H1 (cell line): ENCODE measurements at regions not wholly inside any gene's neighbourhood (a gene's known extent, or its start where the extent isn't known, plus 50 kb on each side); places are given as distances from the start of the nearest gene placed in this dataset.

Experiments used
- CTCF ChIA-PET: fragments of 300-600 bp; sonication (Branson Sonifier 250); formaldehyde crosslinking; loops from one replicate; lab custom pipeline; 2021; ENCODE audit not compliant: partially characterized antibody; lab: Charles Lee
- POLR2A ChIA-PET: fragments of 300-600 bp; sonication (Branson Sonifier 250); formaldehyde crosslinking; loops from one replicate; lab custom pipeline; 2021; ENCODE audit warnings: inconsistent platforms; ENCODE audit not compliant: partially characterized antibody; lab: Charles Lee
- DNase-seq, 2 experiments: peaks; one replicate each; pipeline versions ENCODE4 v3.0.0 to v3.0.0-alpha.2; 2010 to 2022; ENCODE audit warnings: low spot score in 2 of 2, low read depth in 1 of 2, mixed read lengths in 1 of 2
- FAIRE-seq: peaks from 2 replicates; lab custom pipeline; 2011; peaks lifted over from hg19 to GRCh38; lab: Jason Lieb, UNC
- H2AFZ ChIP-seq: 2 replicates; pipeline ENCODE4 v1.8.1; 2012; ENCODE audit warnings: low read length, inconsistent platforms
- H2AK5ac ChIP-seq: 2 replicates; pipeline ENCODE4 v1.6.1; 2013; ENCODE audit warnings: low read depth, low read length
- H2BK120ac ChIP-seq: replicated peaks from 2 replicates; pipeline ENCODE3; 2013; ENCODE audit warnings: low read depth, low read length, inconsistent platforms
- H2BK12ac ChIP-seq: 2 replicates; pipeline ENCODE4 v1.6.1; 2013; ENCODE audit warnings: low read depth, low read length
- H2BK15ac ChIP-seq: 2 replicates; pipeline ENCODE4 v1.6.1; 2013; ENCODE audit warnings: low read length
- H2BK20ac ChIP-seq: 2 replicates; pipeline ENCODE4 v1.6.1; 2013; ENCODE audit warnings: low read length
- H2BK5ac ChIP-seq: 2 replicates; pipeline ENCODE4 v1.6.1; 2013; ENCODE audit warnings: low read depth, low read length
- H3K14ac ChIP-seq: 2 replicates; pipeline ENCODE4 v1.6.1; 2013; ENCODE audit warnings: inconsistent platforms; ENCODE audit not compliant: insufficient read length
- H3K18ac ChIP-seq: 2 replicates; pipeline ENCODE4 v1.6.1; 2013; ENCODE audit warnings: low read length; ENCODE audit errors: extremely low read depth
- H3K23ac ChIP-seq: 2 replicates; pipeline ENCODE4 v1.6.1; 2013; ENCODE audit warnings: inconsistent platforms; ENCODE audit not compliant: insufficient read length
- H3K23me2 ChIP-seq: 2 replicates; pipeline ENCODE4 v1.6.1; 2013; ENCODE audit warnings: low read depth, low read length
- H3K27ac ChIP-seq: 2 replicates; pipeline ENCODE4 v1.6.1; 2011; ENCODE audit warnings: low read depth, low read length, inconsistent platforms
- H3K27me3 ChIP-seq, 4 experiments: replicated peaks in 1 of 4; 1 replicate in 1 of 4; 2 replicates in 3 of 4; pipeline versions ENCODE4 v1.6.1 to v1.8.1; 2011 to 2013; ENCODE audit warnings: low read length in 3 of 4, mild to moderate bottlenecking in 3 of 4, inconsistent platforms in 2 of 4, mixed read lengths in 2 of 4, moderate library complexity in 1 of 4; ENCODE audit not compliant: control insufficient read depth in 3 of 4, insufficient read depth in 3 of 4; ENCODE audit errors: extremely low read depth in 1 of 4
- H3K36me3 ChIP-seq, 4 experiments: 2 replicates each; pipeline versions ENCODE4 v1.6.1 to v1.8.1; 2011 to 2013; ENCODE audit warnings: mild to moderate bottlenecking in 4 of 4, low read length in 3 of 4, moderate library complexity in 2 of 4, control low read depth in 1 of 4, inconsistent platforms in 1 of 4; ENCODE audit not compliant: insufficient read depth in 4 of 4, control insufficient read depth in 2 of 4
- H3K4ac ChIP-seq: replicated peaks from 2 replicates; pipeline ENCODE3; 2013; ENCODE audit warnings: low read length, low read depth, mixed read lengths, inconsistent platforms; ENCODE audit not compliant: insufficient read length
- H3K4me1 ChIP-seq, 4 experiments: replicated peaks in 1 of 4; 1 replicate in 1 of 4; 2 replicates in 3 of 4; pipeline versions ENCODE4 v1.6.1 to v1.8.1; 2011 to 2013; ENCODE audit warnings: low read length in 3 of 4, inconsistent platforms in 2 of 4, mixed read lengths in 1 of 4; ENCODE audit not compliant: insufficient read depth in 4 of 4, control insufficient read depth in 3 of 4
- H3K4me2 ChIP-seq, 2 experiments: 2 replicates each; pipeline versions ENCODE4 v1.6.1 to v1.8.1; 2011 to 2013; ENCODE audit warnings: low read depth in 2 of 2, low read length in 2 of 2, control low read depth in 1 of 2, inconsistent platforms in 1 of 2, mild to moderate bottlenecking in 1 of 2; ENCODE audit not compliant: insufficient read depth in 1 of 2
- H3K4me3 ChIP-seq, 4 experiments: fragments of 200-600, 300-600 bp in 1 of 4; sonication (generic), shearing (Covaris generic), sonication (Bioruptor Twin) in 1 of 4; 2 replicates each; pipeline versions ENCODE4 v1.5.1 to v1.8.1; 2011 to 2016; ENCODE audit warnings: low read length in 4 of 4, low read depth in 3 of 4, control low read depth in 2 of 4, inconsistent platforms in 2 of 4, mild to moderate bottlenecking in 2 of 4, mixed read lengths in 1 of 4, moderate library complexity in 1 of 4; ENCODE audit not compliant: insufficient read depth in 2 of 4; ENCODE audit errors: extremely low read depth in 1 of 4
- H3K56ac ChIP-seq: replicated peaks from 2 replicates; pipeline ENCODE3; 2013; ENCODE audit warnings: low read depth, mild to moderate bottlenecking, mixed read lengths, low read length, inconsistent platforms; ENCODE audit not compliant: insufficient read length
- H3K79me1 ChIP-seq: 2 replicates; pipeline ENCODE4 v1.6.1; 2013; ENCODE audit warnings: low read depth, low read length, control low read depth
- H3K79me2 ChIP-seq, 2 experiments: 2 replicates each; pipeline versions ENCODE4 v1.6.1 to v1.8.1; 2012 to 2013; ENCODE audit warnings: low read length in 2 of 2, mild to moderate bottlenecking in 2 of 2, inconsistent platforms in 1 of 2; ENCODE audit not compliant: insufficient read depth in 2 of 2, control insufficient read depth in 1 of 2
- H3K9ac ChIP-seq, 4 experiments: replicated peaks in 1 of 4; 1 replicate in 1 of 4; 2 replicates in 3 of 4; pipeline versions ENCODE4 v1.6.1 to v1.8.1; 2011 to 2013; ENCODE audit warnings: low read depth in 3 of 4, low read length in 3 of 4, control low read depth in 2 of 4, mild to moderate bottlenecking in 2 of 4, moderate library complexity in 2 of 4, inconsistent platforms in 1 of 4; ENCODE audit errors: extremely low read depth in 1 of 4
- H3K9me3 ChIP-seq, 2 experiments: 2 replicates each; pipeline versions ENCODE4 v1.6.1 to v1.8.1; 2012 to 2013; ENCODE audit warnings: mild to moderate bottlenecking in 2 of 2, moderate library complexity in 2 of 2, control low read depth in 1 of 2, inconsistent platforms in 1 of 2, low read depth in 1 of 2, low read length in 1 of 2, mixed read lengths in 1 of 2; ENCODE audit not compliant: insufficient read depth in 2 of 2
- H4K20me1 ChIP-seq, 2 experiments: replicated peaks in 1 of 2; 2 replicates each; pipeline versions ENCODE3 to v1.8.1; 2011 to 2013; ENCODE audit warnings: inconsistent platforms in 2 of 2, low read length in 2 of 2, mild to moderate bottlenecking in 1 of 2; ENCODE audit not compliant: insufficient read depth in 2 of 2, control insufficient read depth in 1 of 2
- H4K5ac ChIP-seq: 2 replicates; pipeline ENCODE4 v1.6.1; 2013; ENCODE audit warnings: low read length, low read depth, mixed read lengths, inconsistent platforms; ENCODE audit not compliant: insufficient read length
- H4K8ac ChIP-seq: 2 replicates; pipeline ENCODE4 v1.8.0; 2013; ENCODE audit warnings: mild to moderate bottlenecking, moderate library complexity, low read length, inconsistent platforms; ENCODE audit not compliant: insufficient read depth; ENCODE audit errors: extremely low read depth
- H4K91ac ChIP-seq: replicated peaks from 2 replicates; pipeline ENCODE3; 2013; ENCODE audit warnings: low read length, mixed read lengths, inconsistent platforms; ENCODE audit not compliant: insufficient read length
- CBX5 ChIP-seq: fragments of 300-800, 300-1000 bp; sonication (generic); IDR thresholded peaks from 2 replicates; pipeline ENCODE4 v1.7.1; 2016; ENCODE audit warnings: antibody characterized with exemption, low read length, low read depth
- CHD1 ChIP-seq: IDR thresholded peaks from 2 replicates; pipeline ENCODE4 v1.6.1; 2012; ENCODE audit warnings: low read depth, low read length, improper control_type of control experiment
- CTCF ChIP-seq, 3 experiments: IDR thresholded peaks; 1 replicate in 2 of 3; 2 replicates in 1 of 3; pipeline versions ENCODE4 v1.5.1 to v1.6.1; 2011; ENCODE audit warnings: low read length in 3 of 3, mild to moderate bottlenecking in 3 of 3, inconsistent platforms in 2 of 3, low read depth in 1 of 3, moderate library complexity in 1 of 3; ENCODE audit not compliant: insufficient read depth in 1 of 3; ENCODE audit errors: control extremely low read depth in 1 of 3
- EZH2 ChIP-seq: fragments of 200-600 bp; sonication (generic); IDR thresholded peaks from 2 replicates; pipeline ENCODE4 v1.7.1; 2012; ENCODE audit warnings: low read depth, mild to moderate bottlenecking, moderate library complexity, low read length, inconsistent platforms; ENCODE audit not compliant: severe bottlenecking
- GTF2F1 ChIP-seq: IDR thresholded peaks from 2 replicates; pipeline ENCODE4 v1.6.1; 2012; ENCODE audit warnings: low read depth, low read length, improper control_type of control experiment, borderline replicate concordance
- HDAC2 ChIP-seq, 2 experiments: fragments of 300-600 bp in 1 of 2; sonication (generic) in 1 of 2; IDR thresholded peaks; 2 replicates each; pipeline ENCODE4 v1.6.1; 2011 to 2012; ENCODE audit warnings: low read depth in 2 of 2, low read length in 2 of 2, mild to moderate bottlenecking in 2 of 2, moderate library complexity in 2 of 2, borderline replicate concordance in 1 of 2, inconsistent platforms in 1 of 2
- MAFK ChIP-seq: IDR thresholded peaks from 2 replicates; pipeline ENCODE4 v1.6.1; 2012; ENCODE audit warnings: low read depth, mild to moderate bottlenecking, improper control_type of control experiment, low read length
- RBBP5 ChIP-seq: IDR thresholded peaks from 2 replicates; pipeline ENCODE4 v1.7.1; 2012; ENCODE audit warnings: low read depth, mild to moderate bottlenecking, inconsistent platforms, low read length, moderate library complexity, borderline replicate concordance
- SIN3A ChIP-seq, 2 experiments: IDR thresholded peaks in 1 of 2; conservative IDR thresholded peaks in 1 of 2; 2 replicates each; pipeline ENCODE4 v1.6.1; 2011 to 2012; ENCODE audit warnings: low read length in 2 of 2, improper control_type of control experiment in 1 of 2, low read depth in 1 of 2, mild to moderate bottlenecking in 1 of 2
- SP2 ChIP-seq: IDR thresholded peaks from 2 replicates; pipeline ENCODE4 v1.6.1; 2012; ENCODE audit warnings: mild to moderate bottlenecking, low read length, inconsistent platforms
- TEAD4 ChIP-seq: IDR thresholded peaks from 2 replicates; pipeline ENCODE4 v1.6.1; 2012; ENCODE audit warnings: low read depth, low read length, inconsistent platforms, mixed read lengths
- ZNF274 ChIP-seq: IDR thresholded peaks from 2 replicates; pipeline ENCODE4 v1.7.0; 2012; ENCODE audit warnings: low read length, borderline replicate concordance; ENCODE audit errors: extremely low read depth
- WGBS, 2 experiments: shearing (Covaris generic) in 1 of 2; methylation state at CpG; one replicate each; pipeline versions ENCODE4 v1.1.6 to v1.1.7; 2013 to 2015; ENCODE audit warnings: low lambda C conversion rate in 2 of 2, mixed read lengths in 2 of 2, inconsistent platforms in 1 of 2, low coverage in 1 of 2, missing lambda C conversion rate in 1 of 2; ENCODE audit not compliant: insufficient replicate concordance in 2 of 2, insufficient coverage in 1 of 2, insufficient read length in 1 of 2; ENCODE audit errors: extremely low coverage in 1 of 2, missing lambda C conversion rate in 1 of 2; 5-methylcytosine and 5-hydroxymethylcytosine counted together

DNA sequence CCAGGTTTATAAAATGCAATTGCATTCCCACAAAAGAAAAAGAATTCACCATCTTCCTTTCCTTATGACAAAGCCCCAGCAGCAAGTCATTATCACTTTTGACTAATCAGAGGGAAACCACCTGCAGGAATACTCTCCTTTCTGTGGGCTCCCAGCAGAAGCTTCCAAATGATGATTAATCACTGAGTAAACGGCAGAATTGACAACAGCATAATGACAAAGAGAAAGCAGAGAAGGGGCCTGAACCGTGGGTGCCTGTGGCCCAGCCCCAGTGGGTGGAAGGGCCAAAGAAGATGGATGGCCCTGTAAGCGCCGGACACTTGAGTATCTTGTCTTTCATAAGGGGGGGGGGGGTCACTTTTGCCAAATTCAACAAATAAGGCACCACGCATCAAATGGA lies 152.4 kb upstream of the NRBF2 start:
- no peak overlapping the region for H2BK12ac ChIP-seq
- 62% methylated on average over 5 of the region's 5 CpGs; no CpG with 5 or more reads in 1 of the 2 experiments for WGBS, 2 experiments
- POLR2A ChIA-PET, result no interaction called here
- H3K4ac ChIP-seq, result no peak overlapping the region
- H3K79me1 ChIP-seq, result no peaks in the 10 kb centered on the region
- TF ChIP-seq CTCF (IDR thresholded peaks at IDR 0.05; ENCODE audit: control extremely low read depth in 1 of 3, insufficient read depth in 1 of 3, low read depth in 1 of 3, low read length in 3 of 3) (no peak), CBX5 (no peak), RBBP5 (no peak), GTF2F1 (no peak), TEAD4 (no peak), EZH2 (no peak), ZNF274 (no peak), SIN3A (conservative IDR thresholded peaks at IDR 0.05 in 1 of 2, IDR thresholded peaks at IDR 0.05 in 1 of 2; ENCODE audit: low read depth in 1 of 2, low read length in 2 of 2) (no peak), MAFK (no peak), SP2 (no peak), CHD1 (no peak), HDAC2 (IDR thresholded peaks at IDR 0.05; ENCODE audit: borderline replicate concordance in 1 of 2, low read depth in 2 of 2, low read length in 2 of 2) (no peak)
- no peak overlapping the region for H4K8ac ChIP-seq
- H3K9me3 ChIP-seq, result no peaks in the 10 kb centered on the region; a peak in 2 of 4 replicates
- H3K23me2 ChIP-seq, result no peaks in the 10 kb centered on the region
- CTCF ChIA-PET, result no interaction called here
- H2AK5ac ChIP-seq, result no peak overlapping the region
- H4K91ac ChIP-seq, result no peak overlapping the region
- no peak overlapping the region for H3K4me2 ChIP-seq
- no peak overlapping the region for H2BK15ac ChIP-seq
- no peak overlapping the region for H3K27ac ChIP-seq
- no peaks in the 10 kb centered on the region for H4K20me1 ChIP-seq
- H3K36me3 ChIP-seq, result no peaks in the 10 kb centered on the region; a peak in 1 of 8 replicates
- no peak overlapping the region for H3K23ac ChIP-seq
- H3K18ac ChIP-seq, result no peak overlapping the region
- H3K56ac ChIP-seq, result no peak overlapping the region
- H2BK20ac ChIP-seq, result no peak overlapping the region
- no peak overlapping the region for H3K4me3 ChIP-seq
- FAIRE-seq, result no peak
- no peak overlapping the region for H2BK5ac ChIP-seq
- no peaks in the 10 kb centered on the region for H3K79me2 ChIP-seq
- H3K14ac ChIP-seq, result no peak overlapping the region
- DNase-seq, result no peak
- no peak overlapping the region for H2AFZ ChIP-seq
- H3K4me1 ChIP-seq, result no peaks in the 10 kb centered on the region; a peak in 1 of 7 replicates
- H2BK120ac ChIP-seq, result no peak overlapping the region
- H4K5ac ChIP-seq, result no peak overlapping the region
- H3K9ac ChIP-seq, result no peak overlapping the region
- H3K27me3 ChIP-seq, result no peaks in the 10 kb centered on the region
